Colonic mucosa (tissue), 4 donors: ENCODE measurements at regions not wholly inside any gene's neighbourhood (a gene's known extent, or its start where the extent isn't known, plus 50 kb on each side); places are given as distances from the start of the nearest gene placed in this dataset.

Source experiments
- DNase-seq: peaks from one replicate; pipeline ENCODE4 v3.0.0-alpha.2; 2020
- H3K27ac ChIP-seq: fragments of 200-600 bp; one replicate; pipeline ENCODE4 v1.8.0; 2021
- H3K27me3 ChIP-seq: fragments of 200-600 bp; one replicate; pipeline ENCODE4 v1.8.0; 2021
- H3K36me3 ChIP-seq: fragments of 200-600 bp; one replicate; pipeline ENCODE4 v1.8.0; 2021
- H3K4me1 ChIP-seq: fragments of 200-600 bp; one replicate; pipeline ENCODE4 v1.8.0; 2021; ENCODE audit warnings: mild to moderate bottlenecking
- H3K4me3 ChIP-seq: fragments of 200-600 bp; one replicate; pipeline ENCODE4 v1.8.0; 2021
- H3K9ac ChIP-seq, 2 donors: one replicate each; pipeline ENCODE4 v1.7.0; 2013; ENCODE audit warnings: control low read depth in 2 of 2, low read depth in 2 of 2, low read length in 2 of 2
- H3K9me3 ChIP-seq: fragments of 200-600 bp; one replicate; pipeline ENCODE4 v1.8.0; 2021
- CTCF ChIP-seq: fragments of 200-600 bp; IDR thresholded peaks from one replicate; pipeline ENCODE4 v1.8.0; 2022; ENCODE audit warnings: antibody characterized with exemption, mild to moderate bottlenecking
- intact Hi-C: fragments of 100-400 bp; cut with DNase I; formaldehyde crosslinking; loops from one replicate; pipeline ENCODE4 v1.14.1; 2022
- donor health status: healthy.
- donor health status: DM: no; HTN: no; CAD: no.
- donor health status: DM: no; HTN: no; CAD: no.

GRCh38 chr11:114818382-114818781 lies 140.1 kb downstream of the NXPE2 start:
- no peak for TF ChIP-seq CTCF
- Histone ChIP-seq H3K36me3 (no peaks in the 10 kb centered on the region), H3K4me1 (no peaks in the 10 kb centered on the region), H3K9ac (no peak overlapping the region), H3K4me3 (no peak overlapping the region), H3K27ac (no peak overlapping the region), H3K27me3 (no peaks in the 10 kb centered on the region), H3K9me3 (no peaks in the 10 kb centered on the region)
- DNase-seq: no peak
- intact Hi-C loops: no loop called here

GRCh38 chr11:114819028-114819427 lies 140.7 kb downstream of the NXPE2 start:
- Histone ChIP-seq H3K36me3 (no peaks in the 10 kb centered on the region), H3K4me3 (no peak overlapping the region), H3K9me3 (no peaks in the 10 kb centered on the region), H3K9ac (no peak overlapping the region), H3K4me1 (no peaks in the 10 kb centered on the region), H3K27ac (no peak overlapping the region), H3K27me3 (no peaks in the 10 kb centered on the region)
- DNase-seq: no peak
- intact Hi-C loops: no loop called here
- no peak for TF ChIP-seq CTCF

GRCh38 chr11:114820621-114821020 lies 142.3 kb downstream of the NXPE2 start:
- Histone ChIP-seq H3K4me3 (no peak overlapping the region), H3K27ac (no peak overlapping the region), H3K4me1 (no peaks in the 10 kb centered on the region), H3K36me3 (no peaks in the 10 kb centered on the region), H3K9me3 (no peaks in the 10 kb centered on the region), H3K9ac (no peak overlapping the region), H3K27me3 (no peaks in the 10 kb centered on the region)
- TF ChIP-seq CTCF: no peak
- DNase-seq: no peak
- intact Hi-C loops: no loop called here

- no peak for TF ChIP-seq CTCF
- intact Hi-C loops: no loop called here
- Histone ChIP-seq H3K4me3 (no peak overlapping the region), H3K4me1 (no peaks in the 10 kb centered on the region), H3K36me3 (no peaks in the 10 kb centered on the region), H3K27ac (no peak overlapping the region), H3K9me3 (no peaks in the 10 kb centered on the region), H3K27me3 (no peaks in the 10 kb centered on the region), H3K9ac (no peak overlapping the region)
- no peak for DNase-seq
Observed at GRCh38 chr11:114821621-114822412, 143.5 kb downstream of the NXPE2 start.

GRCh38 chr11:114826910-114827442 lies 148.6 kb downstream of the NXPE2 start:
- Histone ChIP-seq H3K36me3 (no peaks in the 10 kb centered on the region), H3K27ac (no peak overlapping the region), H3K4me1 (no peaks in the 10 kb centered on the region), H3K9ac (no peak overlapping the region), H3K27me3 (no peaks in the 10 kb centered on the region), H3K4me3 (no peak overlapping the region), H3K9me3 (no peaks in the 10 kb centered on the region)
- DNase-seq: no peak
- intact Hi-C loops: no loop called here
- TF ChIP-seq CTCF: no peak
